HEK293 (cell line): ENCODE measurements at regions not wholly inside any gene's neighbourhood (a gene's known extent, or its start where the extent isn't known, plus 50 kb on each side); places are given as distances from the start of the nearest gene placed in this dataset.
"Not testable (repeated sequence)": the region's sequence is repeated elsewhere in the genome, so short reads cannot be mapped to it uniquely, and the experiment has no call there.

Experiments used
- CTCF ChIA-PET: fragments of 350-600 bp; formaldehyde crosslinking; extraction: SDS; loops from one replicate; lab custom pipeline; 2021; ENCODE audit warnings: antibody characterized with exemption; lab: Yijun Ruan, JAX
- POLR2A ChIA-PET: fragments of 300-600 bp; formaldehyde crosslinking; extraction: SDS; loops from one replicate; lab custom pipeline; 2020; ENCODE audit warnings: antibody characterized with exemption, inconsistent platforms; lab: Yijun Ruan, JAX
- H3K27ac ChIP-seq: fragments of 200-500 bp; sonication (Bioruptor generic); 2 replicates; pipeline ENCODE4 v1.5.1; 2014; ENCODE audit warnings: low read depth, low read length, control low read depth, inconsistent platforms; ENCODE audit errors: extremely low read depth
- H3K36me3 ChIP-seq, 2 experiments: fragments of 200-500 bp in 1 of 2; sonication (Bioruptor generic) in 1 of 2; 1 replicate in 1 of 2; 2 replicates in 1 of 2; pipeline ENCODE4 v1.5.1; 2014 to 2017; ENCODE audit warnings: inconsistent platforms in 2 of 2, low read length in 2 of 2; ENCODE audit not compliant: control insufficient read depth in 2 of 2, insufficient read depth in 1 of 2
- H3K4me1 ChIP-seq: fragments of 200-500 bp; sonication (Bioruptor generic); 2 replicates; pipeline ENCODE4 v1.5.1; 2014; ENCODE audit warnings: mild to moderate bottlenecking, low read length, inconsistent platforms; ENCODE audit not compliant: control insufficient read depth, insufficient read depth
- H3K4me3 ChIP-seq: 2 replicates; pipeline ENCODE4 v1.5.1; 2011; ENCODE audit warnings: low read depth, mild to moderate bottlenecking, control low read depth, low read length, moderate library complexity
- H3K9me3 ChIP-seq: fragments of 200-500 bp; sonication (Bioruptor generic); 2 replicates; pipeline ENCODE4 v1.5.1; 2014; ENCODE audit warnings: low read depth, low read length, inconsistent platforms; ENCODE audit not compliant: control insufficient read depth, insufficient read depth
- ZNF157 ChIP-seq: fragments of 450-650 bp; formaldehyde crosslinking; IDR thresholded peaks from 2 replicates; pipeline ENCODE4 v1.5.1; 2016; ENCODE audit warnings: missing biosample characterization, missing genetic modification characterization
- ZNF175 ChIP-seq: fragments of 450-650 bp; formaldehyde crosslinking; IDR thresholded peaks from 2 replicates; pipeline ENCODE4 v1.5.1; 2016; ENCODE audit warnings: missing biosample characterization, missing genetic modification characterization
- ZNF366 ChIP-seq: fragments of 450-650 bp; formaldehyde crosslinking; conservative IDR thresholded peaks from 2 replicates; pipeline ENCODE4 v1.5.1; 2016; ENCODE audit warnings: missing biosample characterization, missing genetic modification characterization
- ZNF48 ChIP-seq: fragments of 450-650 bp; formaldehyde crosslinking; IDR thresholded peaks from 2 replicates; pipeline ENCODE4 v1.5.1; 2016; ENCODE audit warnings: missing biosample characterization, missing genetic modification characterization
- ZNF514 ChIP-seq: fragments of 450-650 bp; formaldehyde crosslinking; IDR thresholded peaks from 2 replicates; pipeline ENCODE4 v1.5.1; 2016; ENCODE audit warnings: missing biosample characterization, missing genetic modification characterization
- TF ChIP-seq, protein P1 (sequence below): fragments of 450-650 bp; formaldehyde crosslinking; IDR thresholded peaks from 2 replicates; pipeline ENCODE4 v1.5.1; 2016; ENCODE audit warnings: missing biosample characterization, missing genetic modification characterization

DNA sequence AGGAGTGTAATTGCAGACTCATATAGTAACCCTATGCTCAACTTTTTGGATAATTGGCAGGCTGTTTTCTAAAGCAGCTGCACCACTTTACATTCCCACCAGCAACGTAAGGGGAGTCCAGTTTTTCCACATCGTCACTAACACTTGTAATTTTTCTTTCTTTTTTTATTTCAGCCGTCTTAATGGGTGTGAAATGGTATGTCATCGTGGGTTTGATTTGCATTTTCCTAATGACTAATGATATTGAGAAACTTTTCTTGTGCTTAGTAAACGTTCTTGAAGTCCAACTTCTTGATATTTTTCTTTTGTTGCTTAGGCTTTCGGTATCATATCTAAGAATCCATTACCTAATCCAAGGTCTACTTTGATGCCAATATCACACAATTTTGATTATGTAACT lies 95.3 kb upstream of the IL1RAPL1 start (continued):
- TF ChIP-seq, protein P1, sequence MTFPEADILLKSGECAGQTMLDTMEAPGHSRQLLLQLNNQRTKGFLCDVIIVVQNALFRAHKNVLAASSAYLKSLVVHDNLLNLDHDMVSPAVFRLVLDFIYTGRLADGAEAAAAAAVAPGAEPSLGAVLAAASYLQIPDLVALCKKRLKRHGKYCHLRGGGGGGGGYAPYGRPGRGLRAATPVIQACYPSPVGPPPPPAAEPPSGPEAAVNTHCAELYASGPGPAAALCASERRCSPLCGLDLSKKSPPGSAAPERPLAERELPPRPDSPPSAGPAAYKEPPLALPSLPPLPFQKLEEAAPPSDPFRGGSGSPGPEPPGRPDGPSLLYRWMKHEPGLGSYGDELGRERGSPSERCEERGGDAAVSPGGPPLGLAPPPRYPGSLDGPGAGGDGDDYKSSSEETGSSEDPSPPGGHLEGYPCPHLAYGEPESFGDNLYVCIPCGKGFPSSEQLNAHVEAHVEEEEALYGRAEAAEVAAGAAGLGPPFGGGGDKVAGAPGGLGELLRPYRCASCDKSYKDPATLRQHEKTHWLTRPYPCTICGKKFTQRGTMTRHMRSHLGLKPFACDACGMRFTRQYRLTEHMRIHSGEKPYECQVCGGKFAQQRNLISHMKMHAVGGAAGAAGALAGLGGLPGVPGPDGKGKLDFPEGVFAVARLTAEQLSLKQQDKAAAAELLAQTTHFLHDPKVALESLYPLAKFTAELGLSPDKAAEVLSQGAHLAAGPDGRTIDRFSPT (tag by site-specific recombination) = no peak
- TF ChIP-seq ZNF48 (no peak), ZNF175 (tag by site-specific recombination) (no peak), ZNF514 (tag by site-specific recombination) (no peak)

DNA sequence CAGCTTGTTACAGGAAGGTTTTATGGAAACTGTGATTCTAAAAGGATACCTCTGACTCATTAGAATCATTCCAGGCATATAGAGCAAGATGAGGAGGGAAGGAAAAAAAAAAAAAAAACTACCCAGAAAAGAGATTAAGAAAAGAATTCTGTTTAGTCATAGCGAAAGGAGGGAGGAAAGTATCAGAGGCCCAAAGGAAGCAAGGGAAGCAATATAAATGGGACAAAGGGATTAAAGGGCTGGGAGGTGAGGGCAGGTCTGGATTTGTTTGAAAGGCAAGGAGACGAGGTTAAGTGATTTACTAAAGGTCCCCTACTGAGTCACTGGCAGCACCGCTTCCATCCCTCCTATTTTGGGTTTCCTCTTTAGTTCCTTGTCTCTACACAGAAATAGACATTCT lies 88.6 kb upstream of the IL1RAPL1 start:
- no peaks in the 10 kb centered on the region for H3K36me3 ChIP-seq
- no peaks in the 10 kb centered on the region for H3K4me1 ChIP-seq
- ChIA-PET CTCF (no interaction called here), POLR2A (no interaction called here)
- no peak overlapping the region for H3K4me3 ChIP-seq
- no peak overlapping the region for H3K27ac ChIP-seq
- H3K9me3 ChIP-seq = no peaks in the 10 kb centered on the region
- no peak for TF ChIP-seq ZNF366 (tag by site-specific recombination)

- CTCF ChIA-PET, H3K4me1 ChIP-seq: not testable (repeated sequence)
Measured at GRCh38 chrX:28502667-28503066, 84.6 kb upstream of the IL1RAPL1 start.

GRCh38 chrX:28507650-28508049 lies 79.6 kb upstream of the IL1RAPL1 start:
- CTCF ChIA-PET, H3K4me3 ChIP-seq, H3K27ac ChIP-seq, H3K36me3 ChIP-seq, H3K9me3 ChIP-seq, POLR2A ChIA-PET, H3K4me1 ChIP-seq: not testable (repeated sequence)

More at GRCh38 chrX:28502667-28503066, 84.6 kb upstream of the IL1RAPL1 start:
- H3K9me3 ChIP-seq, H3K27ac ChIP-seq, POLR2A ChIA-PET, H3K4me3 ChIP-seq, H3K36me3 ChIP-seq: not testable (repeated sequence)

DNA sequence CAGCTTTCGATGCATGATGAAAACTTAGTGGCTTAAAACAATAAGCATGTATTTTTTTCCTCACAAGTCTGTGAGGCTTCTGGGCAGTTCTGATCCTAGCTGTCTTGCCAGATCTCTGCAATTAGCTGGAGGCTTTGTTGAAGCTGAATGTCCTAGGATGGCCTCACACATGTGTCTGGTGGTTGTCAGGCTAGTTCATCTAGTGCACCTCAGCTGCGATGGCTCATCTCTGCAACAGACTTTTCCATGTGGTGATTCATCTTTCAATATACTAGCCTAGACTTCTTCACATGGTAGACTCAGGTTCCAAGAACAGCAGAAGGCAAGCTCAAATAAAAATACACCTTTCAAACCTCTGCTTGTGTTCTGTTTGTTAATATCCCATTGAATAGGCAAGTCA lies 66.5 kb upstream of the IL1RAPL1 start:
- H3K4me3 ChIP-seq = no peak overlapping the region
- CTCF ChIA-PET = no interaction called here
- H3K9me3 ChIP-seq = no peaks in the 10 kb centered on the region
- POLR2A ChIA-PET = no interaction called here
- no peaks in the 10 kb centered on the region for H3K36me3 ChIP-seq
- no peaks in the 10 kb centered on the region for H3K4me1 ChIP-seq
- no peak overlapping the region for H3K27ac ChIP-seq
- TF ChIP-seq ZNF157 = no peak

GRCh38 chrX:28528354-28528753 lies 58.9 kb upstream of the IL1RAPL1 start:
- POLR2A ChIA-PET, H3K27ac ChIP-seq, H3K9me3 ChIP-seq, H3K4me1 ChIP-seq, H3K4me3 ChIP-seq, H3K36me3 ChIP-seq: not testable (repeated sequence)
- CTCF ChIA-PET = interaction anchor here (0.6 kb wide), 1 partner anchor 1932 kb away, joined by 3 read pairs; no protein-coding TSS in a partner anchor
